ENCODE measurements at regions not wholly inside any gene's neighbourhood (a gene's known extent, or its start where the extent isn't known, plus 50 kb on each side); places are given as distances from the start of the nearest gene placed in this dataset.
"Not testable (repeated sequence)": the region's sequence is repeated elsewhere in the genome, so short reads cannot be mapped to it uniquely, and the experiment has no call there.

GRCh38 chr2:21822505-21822904 is 698.7 kb downstream of the TDRD15 start:
- no peak for DNase-seq (ENCODE audit: low read depth in 4 of 4, low spot score in 1 of 4)

- no peak for DNase-seq (ENCODE audit: low read depth in 4 of 4, low spot score in 1 of 4)
Measured at GRCh38 chr2:21833767-21834166, 710.0 kb downstream of the TDRD15 start.

GRCh38 chr2:21836261-21836660 is 712.5 kb downstream of the TDRD15 start:
- no peak for DNase-seq (ENCODE audit: low read depth in 4 of 4, low spot score in 1 of 4)

GRCh38 chr2:21836719-21837118 is 713.0 kb downstream of the TDRD15 start:
- no peak for DNase-seq (ENCODE audit: low read depth in 4 of 4, low spot score in 1 of 4)

- no peak for DNase-seq (ENCODE audit: low read depth in 4 of 4, low spot score in 1 of 4)
Measured at GRCh38 chr2:21837168-21837960, 713.6 kb downstream of the TDRD15 start.

- no peak for DNase-seq (ENCODE audit: low read depth in 4 of 4, low spot score in 1 of 4)
Measured at GRCh38 chr2:21841341-21841740, 717.6 kb downstream of the TDRD15 start.

DNA sequence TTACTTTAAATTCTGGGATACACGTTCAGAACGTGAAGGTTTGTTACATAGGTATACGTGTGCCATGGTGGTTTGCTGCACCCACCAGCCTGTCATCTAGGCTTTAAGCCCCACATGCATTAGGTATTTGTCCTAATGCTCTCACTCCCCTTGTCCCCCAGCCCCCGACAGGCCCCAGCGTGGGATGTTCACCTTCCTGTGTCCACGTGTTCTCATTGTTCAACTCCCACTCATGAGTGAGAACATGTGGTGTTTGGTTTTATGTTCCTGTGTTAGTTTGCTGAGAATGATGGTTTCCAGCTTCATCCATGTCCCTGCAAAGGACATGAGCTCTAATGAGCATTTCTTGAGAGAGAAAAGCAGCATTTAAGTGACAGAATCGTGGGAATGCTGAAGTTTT is 726.6 kb downstream of the TDRD15 start:
- not testable (repeated sequence) for DNase-seq (ENCODE audit: low read depth in 4 of 4, low spot score in 1 of 4)

GRCh38 chr2:21854938-21855337 is 731.2 kb downstream of the TDRD15 start:
- no peak for DNase-seq (ENCODE audit: low read depth in 4 of 4, low spot score in 1 of 4)

GRCh38 chr2:21856708-21857107 is 732.9 kb downstream of the TDRD15 start:
- no peak for DNase-seq (ENCODE audit: low read depth in 4 of 4, low spot score in 1 of 4)

- DNase-seq (ENCODE audit: low read depth in 4 of 4, low spot score in 1 of 4) = no peak
Measured at GRCh38 chr2:21860907-21861306, 737.1 kb downstream of the TDRD15 start.

GRCh38 chr2:21866316-21866715 is 742.5 kb downstream of the TDRD15 start:
- no peak for DNase-seq (ENCODE audit: low read depth in 4 of 4, low spot score in 1 of 4)

- DNase-seq (ENCODE audit: low read depth in 4 of 4, low spot score in 1 of 4) = no peak
Measured at GRCh38 chr2:21887881-21888280, 764.1 kb downstream of the TDRD15 start.

DNA sequence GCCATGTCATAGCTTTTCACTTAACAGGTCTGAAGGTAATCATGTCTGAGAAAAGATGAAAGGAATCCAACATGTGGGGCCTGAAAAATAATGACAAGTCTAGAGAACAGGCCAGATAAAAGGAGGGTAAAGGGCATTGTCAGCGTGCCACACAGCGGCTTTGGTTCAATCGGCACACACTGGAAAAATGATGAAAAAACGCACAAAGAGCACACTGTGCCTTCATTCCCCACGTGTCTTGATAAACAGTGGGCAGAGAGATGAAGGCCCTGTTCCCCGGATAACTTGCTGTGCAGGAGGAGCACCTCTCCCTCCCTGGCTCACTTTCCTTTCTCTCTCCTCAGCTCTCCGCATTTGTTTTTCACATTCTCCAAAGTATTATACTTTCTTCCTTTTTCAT is 766.3 kb downstream of the TDRD15 start:
- DNase-seq (ENCODE audit: low read depth in 4 of 4, low spot score in 1 of 4) = no peak

- no peak for DNase-seq (ENCODE audit: low read depth in 4 of 4, low spot score in 1 of 4)
Measured at GRCh38 chr2:21890716-21891115, 766.9 kb downstream of the TDRD15 start.

- no peak for DNase-seq (ENCODE audit: low read depth in 4 of 4, low spot score in 1 of 4)
Measured at GRCh38 chr2:21891191-21891590, 767.4 kb downstream of the TDRD15 start.

- DNase-seq (ENCODE audit: low read depth in 4 of 4, low spot score in 1 of 4) = no peak
Measured at GRCh38 chr2:21892140-21892539, 768.4 kb downstream of the TDRD15 start.

GRCh38 chr2:21895200-21895599 is 771.4 kb downstream of the TDRD15 start:
- no peak for DNase-seq (ENCODE audit: low read depth in 4 of 4, low spot score in 1 of 4)

DNA sequence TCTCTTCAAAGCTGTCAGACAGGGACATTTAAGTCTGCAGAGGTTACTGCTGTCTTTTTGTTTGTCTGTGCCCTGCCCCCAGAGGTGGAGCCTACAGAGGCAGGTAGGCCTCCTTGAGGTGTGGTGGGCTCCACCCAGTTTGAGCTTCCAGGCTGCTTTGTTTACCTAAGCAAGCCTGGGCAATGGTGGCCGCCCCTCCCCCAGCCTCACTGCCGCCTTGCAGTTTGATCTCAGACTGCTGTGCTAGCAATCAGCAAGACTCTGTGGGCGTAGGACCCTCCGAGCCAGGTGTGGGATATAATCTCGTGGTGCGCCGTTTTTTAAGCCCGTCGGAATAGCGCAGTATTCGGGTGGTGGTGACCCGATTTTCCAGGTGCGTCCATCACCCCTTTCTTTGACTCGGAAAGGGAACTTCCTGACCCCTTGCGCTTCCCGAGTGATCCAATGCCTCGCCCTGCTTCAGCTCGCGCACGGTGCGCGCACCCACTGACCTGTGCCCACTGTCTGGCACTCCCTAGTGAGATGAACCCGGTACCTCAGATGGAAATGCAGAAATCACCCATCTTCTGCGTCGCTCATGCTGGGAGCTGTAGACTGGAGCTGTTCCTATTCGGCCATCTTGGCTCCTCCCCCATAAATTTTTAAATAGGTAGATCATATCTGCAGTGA is 785.1 kb downstream of the TDRD15 start:
- DNase-seq (ENCODE audit: low read depth in 4 of 4, low spot score in 1 of 4) = not testable (repeated sequence)

DNA sequence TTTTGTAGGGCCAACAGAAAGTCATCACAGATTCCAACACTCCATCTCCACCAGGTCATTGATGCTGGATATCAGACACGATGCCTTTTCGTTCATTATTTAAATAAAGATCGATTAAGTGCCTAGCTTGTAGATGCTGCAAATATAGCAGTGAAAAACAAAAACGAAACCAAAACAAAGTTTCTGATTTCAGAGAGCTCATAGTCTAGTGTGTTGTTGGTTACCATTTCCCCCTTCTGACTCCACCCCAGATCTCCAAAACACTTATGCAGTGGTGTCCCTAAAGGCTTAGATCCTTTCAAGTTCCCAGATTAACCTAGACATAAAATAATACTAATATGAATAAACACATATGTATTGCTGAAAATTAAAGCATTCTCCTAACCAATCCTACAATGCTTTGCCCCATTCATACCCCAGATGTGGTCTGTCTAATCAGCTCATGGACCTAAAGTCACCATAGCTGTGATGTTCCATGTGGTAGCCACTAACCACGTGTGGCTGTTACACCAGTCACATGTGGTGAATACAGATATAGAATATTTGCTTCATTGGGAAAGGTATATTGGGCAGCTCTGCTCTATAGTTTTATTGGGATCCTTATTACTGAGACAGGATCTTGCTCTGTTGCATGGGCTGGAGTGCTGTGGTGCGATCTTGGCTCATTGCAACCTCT is 787.2 kb downstream of the TDRD15 start:
- DNase-seq (ENCODE audit: low read depth in 4 of 4, low spot score in 1 of 4) = no peak

GRCh38 chr2:21912405-21912804 is 788.6 kb downstream of the TDRD15 start:
- no peak for DNase-seq (ENCODE audit: low read depth in 4 of 4, low spot score in 1 of 4)

DNA sequence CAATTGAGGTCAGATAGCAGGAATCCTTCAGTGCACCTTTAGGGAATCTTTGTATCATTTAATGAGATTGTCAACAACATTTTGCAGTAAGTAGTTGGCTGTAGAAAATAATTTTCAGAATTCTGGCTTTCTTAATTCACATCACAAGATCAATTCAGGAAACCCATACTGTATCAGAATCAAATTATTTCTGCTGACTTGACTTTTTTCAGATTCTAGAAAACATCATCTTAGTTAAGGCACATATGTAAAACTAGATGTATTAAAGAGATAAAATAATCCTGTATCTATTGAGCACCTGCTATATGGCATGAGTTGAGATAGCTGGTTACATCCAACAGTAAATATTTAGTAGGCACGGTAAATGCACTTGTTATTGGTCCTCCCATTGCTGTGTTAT is 791.4 kb downstream of the TDRD15 start:
- no peak for DNase-seq (ENCODE audit: low read depth in 4 of 4, low spot score in 1 of 4)

GRCh38 chr2:21916934-21917522 is 793.3 kb downstream of the TDRD15 start:
- DNase-seq (ENCODE audit: low read depth in 4 of 4, low spot score in 1 of 4) = no peak
